GM18951 (cell line): ENCODE measurements at regions not wholly inside any gene's neighbourhood (a gene's known extent, or its start where the extent isn't known, plus 50 kb on each side); places are given as distances from the start of the nearest gene placed in this dataset.

Source experiments
- POLR2A ChIP-seq: IDR thresholded peaks from 4 replicates; pipeline ENCODE4 v1.6.1; 2011; ENCODE audit warnings: mild to moderate bottlenecking; ENCODE audit not compliant: insufficient read length, insufficient read depth; ENCODE audit errors: extremely low read depth
- in situ Hi-C: fragments of 300-500 bp; cut with MboI; formaldehyde crosslinking; loops from one replicate; pipeline ENCODE4 v1.12.0; 2022; ENCODE audit warnings: low sequenced_read_pairs, mixed read lengths, inconsistent platforms; ENCODE audit not compliant: unreplicated experiment

- in situ Hi-C loops: no loop called here
- TF ChIP-seq POLR2A: no peak
These were observed 57.6 kb upstream of the FZD10 start for GRCh38 chr12:130104571-130105106.

- no peak for TF ChIP-seq POLR2A
- in situ Hi-C loops: no loop called here
These were observed 53.0 kb upstream of the FZD10 start for GRCh38 chr12:130109062-130109945.

DNA sequence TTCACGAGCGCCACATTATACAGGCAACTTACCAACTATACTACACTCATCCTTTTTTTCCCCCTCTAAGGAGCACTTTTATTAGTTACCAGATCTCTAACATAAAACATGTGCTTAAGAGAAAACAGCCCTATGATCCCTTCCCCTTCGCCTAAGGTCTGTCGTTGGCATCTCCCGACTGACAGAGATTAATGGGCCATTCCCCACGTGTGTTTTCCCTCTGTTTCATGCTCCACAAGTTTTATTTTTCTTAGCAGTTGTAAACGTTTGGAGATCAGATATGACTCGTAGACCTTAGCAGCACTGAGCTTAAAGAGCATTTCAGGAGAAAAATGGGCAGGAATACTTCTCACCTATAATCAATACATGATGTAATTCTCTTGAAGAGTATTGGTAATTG is 51.4 kb upstream of the FZD10 start:
- in situ Hi-C loops: no loop called here
- no peak for TF ChIP-seq POLR2A

- in situ Hi-C loops: no loop called here
- no peak for TF ChIP-seq POLR2A
These were observed 50.2 kb upstream of the FZD10 start for GRCh38 chr12:130111965-130112496.
